GM12892 (cell line): ENCODE measurements at regions not wholly inside any gene's neighbourhood (a gene's known extent, or its start where the extent isn't known, plus 50 kb on each side); places are given as distances from the start of the nearest gene placed in this dataset.

Experiments
- POLR2A ChIP-seq: IDR thresholded peaks from 2 replicates; pipeline ENCODE4 v1.6.1; 2011; ENCODE audit warnings: low read depth, low read length, control low read depth
- POLR2AphosphoS5 ChIP-seq: IDR thresholded peaks from 2 replicates; pipeline ENCODE4 v1.6.1; 2011; ENCODE audit warnings: low read depth, low read length, control low read depth
- TAF1 ChIP-seq: IDR thresholded peaks from 2 replicates; pipeline ENCODE4 v1.6.1; 2011; ENCODE audit warnings: low read depth, mild to moderate bottlenecking, control low read depth, low read length, borderline replicate concordance

- no peak for TF ChIP-seq POLR2AphosphoS5
- no peak for TF ChIP-seq POLR2A
- no peak for TF ChIP-seq TAF1
Observed at GRCh38 chr6:74967821-74968220, 238.0 kb downstream of the COL12A1 start.
